Keratinocyte (primary cell): ENCODE measurements at regions not wholly inside any gene's neighbourhood (a gene's known extent, or its start where the extent isn't known, plus 50 kb on each side); places are given as distances from the start of the nearest gene placed in this dataset.

Source experiments
- DNase-seq: peaks from one replicate; pipeline ENCODE4 v3.0.0-alpha.2; 2011; ENCODE audit warnings: low read depth, missing footprints, low spot score
- FAIRE-seq: peaks from 2 replicates; lab custom pipeline; 2011; peaks lifted over from hg19 to GRCh38; lab: Jason Lieb, UNC
- H2AFZ ChIP-seq: 2 replicates; pipeline ENCODE4 v1.6.0; 2012; ENCODE audit warnings: low read length, control low read depth, inconsistent platforms; ENCODE audit not compliant: control insufficient read depth
- H3K27ac ChIP-seq: 2 replicates; pipeline ENCODE4 v1.5.1; 2011; ENCODE audit warnings: low read length; ENCODE audit not compliant: control insufficient read depth, insufficient read depth
- H3K27me3 ChIP-seq: 3 replicates; pipeline ENCODE4 v1.6.0; 2011; ENCODE audit warnings: low read length; ENCODE audit not compliant: control insufficient read depth, insufficient read depth; ENCODE audit errors: extremely low read depth
- H3K36me3 ChIP-seq, 2 experiments: 2 replicates in 1 of 2; 3 replicates in 1 of 2; pipeline ENCODE4 v1.5.1; 2011; ENCODE audit warnings: low read length in 2 of 2, mild to moderate bottlenecking in 1 of 2; ENCODE audit not compliant: control insufficient read depth in 2 of 2, insufficient read depth in 2 of 2; ENCODE audit errors: extremely low read depth in 1 of 2
- H3K4me1 ChIP-seq: 3 replicates; pipeline ENCODE4 v1.5.1; 2011; ENCODE audit warnings: low read length; ENCODE audit not compliant: control insufficient read depth, insufficient read depth; ENCODE audit errors: extremely low read depth
- H3K4me2 ChIP-seq: 3 replicates; pipeline ENCODE4 v1.6.0; 2011; ENCODE audit warnings: low read depth, low read length; ENCODE audit not compliant: control insufficient read depth, insufficient read depth; ENCODE audit errors: extremely low read depth
- H3K4me3 ChIP-seq, 3 experiments: fragments of 200-600 bp in 1 of 3; sonication (generic) in 1 of 3; 2 replicates in 2 of 3; 3 replicates in 1 of 3; pipeline ENCODE4 v1.5.1; 2011 to 2016; ENCODE audit warnings: low read length in 3 of 3, mild to moderate bottlenecking in 3 of 3, control low read depth in 2 of 3, inconsistent platforms in 1 of 3, low read depth in 1 of 3, mixed read lengths in 1 of 3, mixed run types in 1 of 3, moderate library complexity in 1 of 3; ENCODE audit not compliant: control insufficient read depth in 2 of 3, insufficient read depth in 2 of 3; ENCODE audit errors: extremely low read depth in 1 of 3
- H3K79me2 ChIP-seq: 2 replicates; pipeline ENCODE4 v1.6.0; 2012; ENCODE audit warnings: low read length; ENCODE audit not compliant: control insufficient read depth, insufficient read depth
- H3K9ac ChIP-seq: 3 replicates; pipeline ENCODE4 v1.6.0; 2011; ENCODE audit warnings: low read length; ENCODE audit not compliant: control insufficient read depth, insufficient read depth; ENCODE audit errors: extremely low read depth
- H3K9me1 ChIP-seq: 3 replicates; pipeline ENCODE4 v1.6.0; 2011; ENCODE audit warnings: low read length; ENCODE audit not compliant: control insufficient read depth, insufficient read depth; ENCODE audit errors: extremely low read depth
- H3K9me3 ChIP-seq: 2 replicates; pipeline ENCODE4 v1.5.1; 2012; ENCODE audit warnings: low read depth, low read length; ENCODE audit not compliant: control insufficient read depth
- H4K20me1 ChIP-seq: 3 replicates; pipeline ENCODE4 v1.6.0; 2011; ENCODE audit warnings: low read length; ENCODE audit not compliant: control insufficient read depth, insufficient read depth; ENCODE audit errors: extremely low read depth
- EZH2 ChIP-seq: IDR thresholded peaks from one replicate; pipeline ENCODE4 v1.6.1; 2012; ENCODE audit warnings: inconsistent platforms, mild to moderate bottlenecking, low read length, moderate library complexity
- dilution Hi-C: fragments of 300-500 bp; cut with MboI; formaldehyde crosslinking; loops from one replicate; pipeline ENCODE4 v1.7.0; 2020; ENCODE audit warnings: low sequenced_read_pairs; ENCODE audit not compliant: extremely low pct_ligation_motif_present
- TF ChIP-seq, protein P1 (sequence below), 3 experiments: IDR thresholded peaks in 1 of 3; conservative IDR thresholded peaks in 1 of 3; optimal IDR thresholded peaks in 1 of 3; 2 replicates in 2 of 3; 3 replicates in 1 of 3; pipeline versions ENCODE3 to v1.5.1; 2011; ENCODE audit warnings: low read length in 3 of 3, mild to moderate bottlenecking in 3 of 3, moderate library complexity in 2 of 3, control low read depth in 1 of 3, inconsistent platforms in 1 of 3; ENCODE audit not compliant: insufficient read depth in 2 of 3; ENCODE audit errors: extremely low read depth in 1 of 3

DNA sequence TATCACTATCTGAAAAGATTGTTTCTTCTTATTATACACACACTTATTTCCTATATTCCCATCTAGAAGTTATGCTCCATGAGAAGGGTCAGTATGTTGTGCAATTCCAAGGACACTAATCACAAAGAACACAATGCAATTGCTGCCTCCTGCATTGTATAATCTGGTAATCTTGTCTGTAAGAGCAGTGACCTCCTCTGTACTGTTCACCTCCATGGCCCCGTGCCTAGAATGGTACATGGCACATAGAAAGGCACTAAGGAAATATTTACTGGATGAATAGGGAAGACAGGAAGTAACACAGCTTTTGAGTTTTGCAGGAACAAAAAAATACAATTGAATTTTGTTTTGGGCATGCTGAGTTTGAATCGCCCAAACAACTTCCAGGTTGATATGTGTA is 214.6 kb upstream of the SALL1 start:
- Histone ChIP-seq H3K9me3 (no peaks in the 10 kb centered on the region), H3K4me1 (no peaks in the 10 kb centered on the region), H2AFZ (no peak overlapping the region), H3K36me3 (no peaks in the 10 kb centered on the region), H3K9ac (no peak overlapping the region), H3K9me1 (no peaks in the 10 kb centered on the region), H3K27me3 (no peaks in the 10 kb centered on the region), H3K4me3 (no peak overlapping the region), H3K79me2 (no peaks in the 10 kb centered on the region), H3K27ac (no peak overlapping the region), H4K20me1 (no peaks in the 10 kb centered on the region), H3K4me2 (no peak overlapping the region)
- DNase-seq = no peak
- dilution Hi-C loops = no loop called here
- FAIRE-seq = no peak
- TF ChIP-seq, protein P1, sequence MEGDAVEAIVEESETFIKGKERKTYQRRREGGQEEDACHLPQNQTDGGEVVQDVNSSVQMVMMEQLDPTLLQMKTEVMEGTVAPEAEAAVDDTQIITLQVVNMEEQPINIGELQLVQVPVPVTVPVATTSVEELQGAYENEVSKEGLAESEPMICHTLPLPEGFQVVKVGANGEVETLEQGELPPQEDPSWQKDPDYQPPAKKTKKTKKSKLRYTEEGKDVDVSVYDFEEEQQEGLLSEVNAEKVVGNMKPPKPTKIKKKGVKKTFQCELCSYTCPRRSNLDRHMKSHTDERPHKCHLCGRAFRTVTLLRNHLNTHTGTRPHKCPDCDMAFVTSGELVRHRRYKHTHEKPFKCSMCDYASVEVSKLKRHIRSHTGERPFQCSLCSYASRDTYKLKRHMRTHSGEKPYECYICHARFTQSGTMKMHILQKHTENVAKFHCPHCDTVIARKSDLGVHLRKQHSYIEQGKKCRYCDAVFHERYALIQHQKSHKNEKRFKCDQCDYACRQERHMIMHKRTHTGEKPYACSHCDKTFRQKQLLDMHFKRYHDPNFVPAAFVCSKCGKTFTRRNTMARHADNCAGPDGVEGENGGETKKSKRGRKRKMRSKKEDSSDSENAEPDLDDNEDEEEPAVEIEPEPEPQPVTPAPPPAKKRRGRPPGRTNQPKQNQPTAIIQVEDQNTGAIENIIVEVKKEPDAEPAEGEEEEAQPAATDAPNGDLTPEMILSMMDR (optimal IDR thresholded peaks at IDR 0.05 in 1 of 3, IDR thresholded peaks at IDR 0.05 in 1 of 3, conservative IDR thresholded peaks at IDR 0.05 in 1 of 3; ENCODE audit: extremely low read depth in 1 of 3, insufficient read depth in 2 of 3, low read length in 3 of 3) = no peak
- no peak for TF ChIP-seq EZH2

DNA sequence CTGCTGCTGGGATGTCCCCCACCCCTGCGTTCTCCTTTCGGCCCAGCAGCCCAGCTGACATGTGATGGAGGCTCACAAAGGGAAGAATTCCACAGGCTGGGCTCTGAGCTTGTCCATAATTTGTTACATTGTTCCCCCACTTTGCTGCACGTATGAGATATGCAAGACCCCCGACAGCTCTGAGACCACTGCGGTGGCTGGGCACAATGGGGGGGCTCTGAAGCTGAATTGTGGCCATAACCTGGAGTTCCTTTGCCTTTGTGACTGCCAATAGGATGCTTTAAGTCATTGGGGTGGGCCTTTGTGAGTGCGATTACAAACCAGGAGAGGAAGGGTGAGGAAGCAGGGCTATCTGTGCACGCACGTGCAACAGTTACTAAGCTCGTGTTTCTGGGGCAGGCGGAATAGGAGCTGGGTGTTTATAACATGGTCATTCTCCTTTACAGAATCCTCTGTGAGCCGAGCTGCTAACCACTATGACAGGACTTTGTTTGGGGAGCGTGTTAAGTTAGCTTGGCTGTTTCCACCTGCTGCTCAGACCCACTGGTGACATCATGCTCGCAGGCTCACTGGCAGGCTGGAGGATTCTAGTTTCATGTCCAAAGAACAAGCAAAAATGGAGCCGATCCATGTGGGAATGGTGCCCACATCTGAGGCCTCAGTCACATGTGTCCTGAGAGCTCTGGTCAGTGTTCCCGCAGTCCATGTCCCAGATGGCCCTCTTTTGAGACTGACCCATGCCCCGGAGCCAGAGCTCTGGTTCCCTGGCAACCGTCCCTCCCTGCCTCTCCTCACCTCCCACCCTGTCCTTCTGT is 208.3 kb upstream of the SALL1 start:
- Histone ChIP-seq H3K4me2 (no peak overlapping the region), H3K36me3 (no peaks in the 10 kb centered on the region), H3K4me1 (no peaks in the 10 kb centered on the region), H3K9me1 (no peaks in the 10 kb centered on the region), H3K9me3 (no peaks in the 10 kb centered on the region), H4K20me1 (no peaks in the 10 kb centered on the region), H3K79me2 (no peaks in the 10 kb centered on the region), H3K27me3 (no peaks in the 10 kb centered on the region), H3K9ac (no peak overlapping the region), H3K27ac (no peak overlapping the region), H2AFZ (no peak overlapping the region), H3K4me3 (no peak overlapping the region)
- dilution Hi-C loops = loop anchor here (5.0 kb wide), 1 partner anchor 37 kb away; no protein-coding TSS in a partner anchor
- TF ChIP-seq, protein P1 (optimal IDR thresholded peaks at IDR 0.05 in 1 of 3, IDR thresholded peaks at IDR 0.05 in 1 of 3, conservative IDR thresholded peaks at IDR 0.05 in 1 of 3; ENCODE audit: extremely low read depth in 1 of 3, insufficient read depth in 2 of 3, low read length in 3 of 3) = no peak
- TF ChIP-seq EZH2 = no peak
- no peak for DNase-seq
- no peak for FAIRE-seq
